ACC112 (cell line): ENCODE measurements at regions not wholly inside any gene's neighbourhood (a gene's known extent, or its start where the extent isn't known, plus 50 kb on each side); places are given as distances from the start of the nearest gene placed in this dataset.
"Not testable (repeated sequence)": the region's sequence is repeated elsewhere in the genome, so short reads cannot be mapped to it uniquely, and the experiment has no call there.

Experiments
- H2AFZ ChIP-seq: fragments of 200-600 bp; sonication (generic); one replicate; pipeline ENCODE4 v1.6.0; 2017; ENCODE audit warnings: antibody characterized with exemption, low read length; ENCODE audit not compliant: unreplicated experiment
- H3K27ac ChIP-seq: fragments of 200-600 bp; sonication (generic); 2 replicates; pipeline ENCODE4 v1.5.1; 2014; ENCODE audit warnings: low read depth, mild to moderate bottlenecking, antibody characterized with exemption, low read length, moderate library complexity
- H3K27me3 ChIP-seq: fragments of 200-600 bp; sonication (generic); 2 replicates; pipeline ENCODE4 v1.6.1; 2014; ENCODE audit warnings: mild to moderate bottlenecking, antibody characterized with exemption, low read length, moderate library complexity, mixed read lengths; ENCODE audit not compliant: insufficient read depth
- H3K36me3 ChIP-seq: fragments of 200-600 bp; sonication (generic); 2 replicates; pipeline ENCODE4 v1.6.1; 2016; ENCODE audit warnings: mild to moderate bottlenecking, antibody characterized with exemption, low read length, moderate library complexity, mixed read lengths; ENCODE audit not compliant: insufficient read depth
- H3K4me1 ChIP-seq: fragments of 200-600 bp; sonication (generic); one replicate; pipeline ENCODE4 v1.6.1; 2016; ENCODE audit warnings: low read length, mixed read lengths; ENCODE audit not compliant: insufficient read depth, unreplicated experiment, control insufficient read depth
- H3K4me3 ChIP-seq: fragments of 200-600 bp; sonication (generic); 2 replicates; pipeline ENCODE4 v1.5.1; 2014; ENCODE audit warnings: mild to moderate bottlenecking, low read depth, low read length
- H3K79me2 ChIP-seq: fragments of 200-600 bp; sonication (generic); one replicate; pipeline ENCODE4 v1.6.0; 2016; ENCODE audit warnings: low read length; ENCODE audit not compliant: control insufficient read depth, unreplicated experiment, insufficient read depth

DNA sequence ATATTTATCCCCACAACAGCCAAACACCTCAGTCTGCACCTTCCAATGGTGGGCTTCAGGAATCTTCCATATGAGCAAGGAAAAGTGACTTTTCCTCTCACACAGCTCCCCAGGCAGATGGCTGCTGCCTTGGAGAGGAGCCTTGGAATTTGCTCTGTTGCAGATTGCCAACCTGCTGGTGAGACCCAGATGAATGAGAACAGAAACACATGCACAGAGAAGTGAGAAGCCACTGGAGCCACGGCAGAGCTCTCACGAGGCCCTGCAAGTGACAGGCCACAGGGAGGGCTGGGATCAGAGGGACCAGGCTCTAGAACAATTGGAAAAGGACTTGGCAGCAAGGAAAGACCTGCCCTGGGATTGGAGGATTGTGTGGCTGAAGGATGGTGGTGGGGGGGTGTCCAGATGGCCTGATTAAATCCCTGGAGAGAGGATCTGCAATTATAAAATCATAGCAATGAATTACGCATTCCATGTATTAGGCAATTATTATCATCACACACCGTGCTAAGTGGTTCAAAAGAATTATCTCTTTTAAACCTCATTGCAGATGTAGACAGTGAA is 84.9 kb upstream of the PWP1 start:
- Histone ChIP-seq H3K4me1 (no peaks in the 10 kb centered on the region), H3K4me3 (no peak overlapping the region), H2AFZ (no peak overlapping the region), H3K27ac (no peak overlapping the region), H3K27me3 (no peaks in the 10 kb centered on the region), H3K79me2 (no peaks in the 10 kb centered on the region), H3K36me3 (no peaks in the 10 kb centered on the region)

DNA sequence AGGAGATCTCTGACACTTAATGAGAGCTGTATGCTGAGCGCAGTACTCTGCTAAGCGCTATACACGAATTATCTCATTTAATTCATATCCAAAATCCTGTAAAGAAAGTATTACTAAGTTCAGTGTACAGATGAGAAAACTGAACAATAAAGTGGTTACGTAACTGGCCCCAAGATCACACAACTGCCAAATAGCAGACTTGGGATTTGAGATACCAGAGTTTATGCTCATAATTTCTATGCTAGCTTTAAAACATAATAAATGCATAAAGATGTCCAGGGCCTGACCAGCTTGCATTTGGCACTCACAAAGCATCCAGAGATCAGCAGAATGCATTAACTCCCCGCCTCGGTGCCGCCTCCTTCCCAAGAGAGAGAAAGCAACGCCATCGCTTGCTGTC is 83.2 kb upstream of the PWP1 start:
- Histone ChIP-seq H3K79me2 (no peaks in the 10 kb centered on the region), H3K4me1 (no peaks in the 10 kb centered on the region), H3K4me3 (no peak overlapping the region), H2AFZ (no peak overlapping the region), H3K27ac (no peak overlapping the region), H3K27me3 (no peaks in the 10 kb centered on the region), H3K36me3 (no peaks in the 10 kb centered on the region)

DNA sequence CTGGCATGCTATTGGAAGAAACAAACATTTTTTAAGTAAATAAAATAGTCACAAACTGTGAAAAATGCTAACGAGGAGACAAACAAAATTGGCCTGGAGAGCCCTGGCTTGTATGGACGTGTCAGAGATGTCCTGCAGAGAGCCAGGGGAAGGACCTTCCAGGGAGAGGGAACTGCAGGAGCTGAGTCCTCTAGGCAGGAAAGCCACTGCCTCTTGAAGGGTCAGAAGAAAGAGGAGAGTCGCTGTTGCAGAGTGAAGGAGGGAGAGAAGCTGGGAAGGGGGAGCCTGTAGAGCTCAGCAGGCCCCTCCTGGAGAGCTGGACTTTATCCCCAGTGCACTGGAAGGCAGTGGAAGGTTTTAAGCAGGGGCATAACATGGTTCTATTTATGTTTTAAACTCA is 80.3 kb upstream of the PWP1 start:
- Histone ChIP-seq H3K4me1 (no peaks in the 10 kb centered on the region), H3K36me3 (no peaks in the 10 kb centered on the region), H3K79me2 (no peaks in the 10 kb centered on the region), H2AFZ (no peak overlapping the region), H3K4me3 (no peak overlapping the region), H3K27me3 (no peaks in the 10 kb centered on the region), H3K27ac (no peak overlapping the region)

DNA sequence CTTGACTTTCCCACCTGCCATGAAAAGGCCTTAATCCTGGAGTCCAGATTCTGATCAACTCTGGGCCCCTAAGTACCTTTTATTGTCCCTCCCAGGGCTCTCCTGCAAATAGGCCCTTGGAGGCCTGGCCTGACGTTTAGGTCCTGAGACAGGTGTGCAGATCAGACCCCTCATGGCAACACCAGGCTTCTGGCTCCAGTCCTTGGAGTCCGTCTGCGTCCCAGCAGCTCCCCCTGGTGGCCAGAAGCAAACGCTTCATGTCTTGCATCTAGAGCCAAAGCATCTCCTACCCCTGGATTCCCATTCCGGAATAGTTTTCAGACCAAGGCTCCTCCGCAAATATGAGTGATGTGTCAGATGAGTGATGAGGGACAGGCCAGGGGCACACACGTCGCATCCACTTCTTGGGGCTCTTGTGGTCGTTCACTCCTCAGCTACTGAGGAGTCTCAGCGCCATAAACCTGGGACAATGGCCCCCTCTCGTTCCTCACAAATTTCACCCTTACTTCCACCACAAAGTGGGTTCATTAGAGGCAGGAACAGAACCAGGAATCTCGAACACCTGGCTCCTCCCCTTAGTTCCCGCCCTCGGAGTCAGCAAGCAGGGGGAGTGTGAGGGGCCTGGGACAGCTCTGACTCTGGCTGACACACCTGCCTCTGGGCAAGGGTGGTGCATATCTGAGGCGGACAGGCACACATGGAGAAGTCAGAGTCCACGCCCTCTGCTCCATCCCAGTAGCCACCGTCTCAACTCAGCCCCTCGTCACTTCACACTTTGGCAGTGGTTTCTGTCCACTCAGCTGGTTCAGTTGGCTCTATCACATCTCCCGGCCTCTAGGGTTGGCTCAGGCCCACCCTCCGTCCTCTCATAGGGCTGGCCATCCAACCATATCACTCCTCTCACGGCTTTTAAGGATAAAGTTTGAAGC is 77.9 kb upstream of the PWP1 start:
- Histone ChIP-seq H3K36me3 (no peaks in the 10 kb centered on the region), H3K79me2 (no peaks in the 10 kb centered on the region), H3K27me3 (no peaks in the 10 kb centered on the region), H3K4me1 (no peaks in the 10 kb centered on the region), H3K27ac (no peak overlapping the region), H2AFZ (peak overlapping the region; percentile 53), H3K4me3 (no peak overlapping the region)

DNA sequence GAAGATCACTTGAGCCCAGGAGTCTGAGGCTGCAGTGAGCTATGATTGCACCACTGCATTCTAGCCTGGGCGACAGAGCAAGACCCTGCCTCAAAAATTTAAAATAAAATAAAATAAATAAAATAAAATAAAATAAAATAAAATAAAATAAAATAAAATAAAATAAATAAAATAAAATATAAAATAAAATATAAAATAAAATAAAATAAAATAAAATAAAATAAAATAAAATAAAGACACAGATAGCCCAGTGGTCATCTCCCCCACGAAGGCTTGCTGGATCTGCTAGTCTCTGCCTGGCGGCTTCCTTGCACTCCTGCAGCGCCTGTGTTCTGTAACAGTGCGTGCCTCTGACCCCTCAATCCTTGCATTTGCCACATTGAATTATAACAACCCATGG is 76.8 kb upstream of the PWP1 start:
- H3K79me2 ChIP-seq, H2AFZ ChIP-seq, H3K27me3 ChIP-seq, H3K4me1 ChIP-seq, H3K4me3 ChIP-seq, H3K36me3 ChIP-seq, H3K27ac ChIP-seq: not testable (repeated sequence)

DNA sequence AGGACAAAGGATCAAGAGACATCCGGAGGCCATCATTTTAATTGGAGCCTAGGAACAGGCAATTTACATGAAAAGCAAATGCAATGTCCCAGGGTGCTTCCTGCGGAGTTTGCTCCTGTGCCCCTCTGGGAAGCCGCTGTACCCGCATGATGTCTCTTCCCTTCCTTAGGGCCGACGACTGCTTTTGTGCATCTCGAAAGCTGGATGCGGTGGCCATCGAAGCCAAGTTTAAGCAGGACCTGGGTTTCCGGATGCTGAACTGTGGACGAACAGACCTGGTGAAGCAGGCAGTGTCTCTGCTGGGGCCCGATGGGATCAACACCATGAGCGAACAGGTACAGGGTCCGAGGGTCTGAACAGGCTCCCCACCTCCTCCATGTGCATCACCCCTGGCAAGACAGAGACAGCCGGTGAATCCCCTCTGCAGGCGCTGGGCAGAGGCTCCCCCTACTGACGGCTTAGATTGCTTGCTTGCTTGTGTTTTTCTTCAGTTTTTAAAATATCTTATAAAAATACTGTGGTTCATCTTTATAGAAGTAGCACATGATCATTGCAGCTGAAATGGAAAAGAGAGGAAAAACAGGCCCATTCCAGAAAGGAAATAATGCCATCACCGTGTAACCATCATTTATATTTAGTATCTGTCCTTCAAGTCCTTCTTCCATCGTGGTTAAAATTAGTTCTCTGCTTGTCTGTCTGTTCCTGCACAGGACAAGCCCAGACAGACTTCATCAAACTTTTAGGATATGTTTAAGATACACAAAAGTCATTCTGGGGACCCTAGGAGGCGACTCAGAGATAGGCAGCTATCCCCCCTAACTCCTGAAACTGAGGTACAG is 75.4 kb upstream of the PWP1 start:
- Histone ChIP-seq H3K4me3 (no peak overlapping the region), H3K27me3 (peaks cover 17% of the 10 kb centered on the region; the same call in 1 of the 2 replicates), H3K36me3 (no peaks in the 10 kb centered on the region), H3K79me2 (no peaks in the 10 kb centered on the region), H3K4me1 (no peaks in the 10 kb centered on the region), H3K27ac (no peak overlapping the region), H2AFZ (no peak overlapping the region)

DNA sequence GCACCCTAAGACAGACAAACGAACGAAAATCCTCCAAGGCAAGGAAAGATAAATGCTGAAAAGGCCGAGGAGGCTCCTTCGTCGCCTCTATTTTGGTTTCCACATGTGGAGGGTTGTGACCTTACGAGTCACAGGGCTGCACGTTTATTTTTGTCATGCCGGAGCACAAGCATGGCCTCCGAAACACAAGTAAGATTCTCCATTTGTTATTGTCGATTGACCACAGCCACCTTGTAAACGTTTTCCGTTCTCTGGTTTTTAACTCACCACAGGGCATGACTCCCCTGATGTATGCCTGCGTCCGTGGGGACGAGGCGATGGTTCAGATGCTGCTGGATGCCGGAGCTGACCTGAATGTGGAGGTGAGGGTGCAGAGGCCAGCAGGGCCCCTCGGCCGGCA is 73.1 kb upstream of the PWP1 start:
- Histone ChIP-seq H3K27ac (no peak overlapping the region), H3K4me3 (no peak overlapping the region), H3K36me3 (no peaks in the 10 kb centered on the region), H2AFZ (no peak overlapping the region), H3K27me3 (peaks cover 38% of the 10 kb centered on the region), H3K4me1 (no peaks in the 10 kb centered on the region), H3K79me2 (no peaks in the 10 kb centered on the region)

DNA sequence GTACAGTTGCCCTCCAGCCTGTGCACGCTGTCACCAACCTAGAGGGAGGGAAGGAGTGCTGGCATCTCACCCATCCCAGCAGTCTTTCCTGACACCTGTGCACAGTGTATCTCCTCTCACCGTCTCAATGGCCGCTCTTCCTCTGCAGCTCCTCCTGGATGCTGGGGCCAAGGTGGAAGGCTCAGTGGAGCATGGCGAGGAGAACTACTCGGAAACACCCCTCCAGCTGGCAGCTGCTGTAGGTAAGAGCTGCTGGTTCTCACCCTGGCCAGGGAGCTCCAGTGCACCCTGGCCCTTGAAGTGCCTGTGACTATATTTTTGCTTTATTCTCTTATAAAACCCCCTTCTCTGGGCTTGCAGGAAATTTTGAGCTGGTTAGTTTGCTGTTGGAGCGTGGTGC is 68.7 kb upstream of the PWP1 start:
- H3K4me1 ChIP-seq = no peaks in the 10 kb centered on the region
- no peaks in the 10 kb centered on the region for H3K79me2 ChIP-seq
- no peak overlapping the region for H3K4me3 ChIP-seq
- peaks cover 61% of the 10 kb centered on the region for H3K27me3 ChIP-seq
- no peak overlapping the region for H2AFZ ChIP-seq
- H3K27ac ChIP-seq = no peak overlapping the region
- no peaks in the 10 kb centered on the region for H3K36me3 ChIP-seq

DNA sequence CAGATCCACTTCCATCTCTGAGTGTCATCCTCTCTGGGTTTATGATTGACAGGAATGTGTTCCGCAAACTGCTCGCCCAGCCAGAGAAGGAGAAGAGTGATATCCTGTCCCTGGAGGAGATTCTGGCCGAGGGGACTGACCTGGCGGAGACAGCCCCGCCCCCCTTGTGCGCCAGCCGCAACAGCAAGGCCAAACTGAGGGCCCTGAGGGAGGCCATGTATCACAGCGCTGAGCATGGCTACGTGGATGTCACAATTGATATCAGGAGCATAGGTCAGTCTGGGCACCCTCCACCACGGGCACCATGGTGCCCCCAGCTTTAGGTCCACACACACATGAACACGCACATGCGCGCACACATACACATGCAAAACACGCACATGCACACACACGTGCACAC is 67.5 kb upstream of the PWP1 start:
- H3K4me1 ChIP-seq = no peaks in the 10 kb centered on the region
- H3K27ac ChIP-seq = no peak overlapping the region
- H3K27me3 ChIP-seq = peaks cover 59% of the 10 kb centered on the region
- H3K79me2 ChIP-seq = no peaks in the 10 kb centered on the region
- no peak overlapping the region for H3K4me3 ChIP-seq
- H2AFZ ChIP-seq = no peak overlapping the region
- H3K36me3 ChIP-seq = no peaks in the 10 kb centered on the region

DNA sequence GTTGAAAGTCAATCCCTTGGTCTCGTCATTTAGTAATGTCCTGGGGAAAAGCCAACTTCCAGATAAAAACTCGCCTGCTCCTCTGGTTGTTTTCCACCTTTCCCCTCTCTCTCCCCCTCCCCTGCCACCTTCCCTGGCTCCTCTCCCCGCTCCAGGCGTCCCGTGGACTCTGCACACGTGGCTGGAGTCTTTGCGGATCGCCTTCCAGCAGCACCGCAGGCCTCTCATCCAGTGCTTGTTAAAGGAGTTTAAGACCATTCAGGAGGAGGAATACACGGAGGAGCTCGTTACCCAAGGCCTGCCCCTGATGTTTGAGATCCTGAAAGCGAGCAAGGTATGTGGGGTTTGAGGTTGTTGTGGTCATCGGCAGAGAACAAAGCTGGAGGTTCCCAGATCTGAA is 65.8 kb upstream of the PWP1 start:
- Histone ChIP-seq H2AFZ (no peak overlapping the region), H3K4me3 (no peak overlapping the region), H3K27me3 (peaks cover 50% of the 10 kb centered on the region), H3K27ac (no peak overlapping the region), H3K79me2 (no peaks in the 10 kb centered on the region), H3K4me1 (no peaks in the 10 kb centered on the region), H3K36me3 (no peaks in the 10 kb centered on the region)
